GM23338 (cell line): ENCODE measurements at regions not wholly inside any gene's neighbourhood (a gene's known extent, or its start where the extent isn't known, plus 50 kb on each side); places are given as distances from the start of the nearest gene placed in this dataset.

Experiments used
- ATAC-seq: fragments of 200-7000 bp; cut with Tn5 transposase; 3 replicates; pipeline ENCODE4 v1.9.1; 2020
- DNase-seq: peaks from one replicate; pipeline ENCODE4 v3.0.0-alpha.2; 2015; ENCODE audit warnings: low spot score
- H2AFZ ChIP-seq: fragments of 200-600 bp; sonication (generic); 2 replicates; pipeline ENCODE4 v1.8.0; 2016; ENCODE audit warnings: antibody characterized with exemption, mild to moderate bottlenecking, moderate library complexity
- H3F3A ChIP-seq: fragments of 200-600 bp; sonication (generic); replicated peaks from 2 replicates; pipeline ENCODE4 v1.8.0; 2017; ENCODE audit warnings: antibody characterized with exemption, mixed run types, low read depth
- H3K27ac ChIP-seq: fragments of 200-600 bp; sonication (generic); 2 replicates; pipeline ENCODE4 v1.6.1; 2016; ENCODE audit warnings: low read depth
- H3K27me3 ChIP-seq: fragments of 200-600 bp; sonication (generic); 2 replicates; pipeline ENCODE4 v1.8.0; 2016; ENCODE audit warnings: mild to moderate bottlenecking, mixed run types, moderate library complexity; ENCODE audit not compliant: insufficient read depth
- H3K36me3 ChIP-seq: fragments of 200-600 bp; sonication (generic); 2 replicates; pipeline ENCODE4 v1.8.0; 2016; ENCODE audit warnings: mild to moderate bottlenecking; ENCODE audit not compliant: insufficient read depth
- H3K4me1 ChIP-seq: fragments of 200-600 bp; sonication (generic); 2 replicates; pipeline ENCODE4 v1.8.0; 2016; ENCODE audit warnings: mild to moderate bottlenecking, moderate library complexity; ENCODE audit not compliant: insufficient read depth
- H3K4me2 ChIP-seq: fragments of 200-600 bp; sonication (generic); 2 replicates; pipeline ENCODE4 v1.7.1; 2017; ENCODE audit warnings: mixed run types
- H3K4me3 ChIP-seq: fragments of 200-600 bp; sonication (generic); 2 replicates; pipeline ENCODE4 v1.6.1; 2016; ENCODE audit warnings: mixed run types
- H3K79me2 ChIP-seq: fragments of 200-600 bp; sonication (generic); replicated peaks from 2 replicates; pipeline ENCODE4 v1.8.0; 2017; ENCODE audit warnings: mild to moderate bottlenecking; ENCODE audit not compliant: insufficient read depth
- H3K9me2 ChIP-seq: fragments of 200-600 bp; sonication (generic); 2 replicates; pipeline ENCODE4 v1.8.0; 2017; ENCODE audit not compliant: insufficient read depth
- H4K20me1 ChIP-seq: fragments of 200-600 bp; sonication (generic); replicated peaks from 2 replicates; pipeline ENCODE4 v1.8.0; 2017; ENCODE audit warnings: mild to moderate bottlenecking; ENCODE audit not compliant: insufficient read depth
- H3K27ac Mint-ChIP-seq: 2 replicates; pipeline ENCODE4 v1.8.0; 2020; ENCODE audit warnings: inconsistent platforms, mild to moderate bottlenecking, moderate library complexity, mixed read lengths
- H3K27me3 Mint-ChIP-seq: 3 replicates; pipeline ENCODE4 v1.8.0; 2022; ENCODE audit warnings: low read depth, mild to moderate bottlenecking, moderate library complexity, mixed read lengths, inconsistent platforms; ENCODE audit not compliant: insufficient read depth, poor library complexity
- H3K36me3 Mint-ChIP-seq: 3 replicates; pipeline ENCODE4 v1.8.0; 2021; ENCODE audit warnings: low read depth, mild to moderate bottlenecking, inconsistent platforms, moderate library complexity, mixed read lengths
- H3K4me1 Mint-ChIP-seq: 3 replicates; pipeline ENCODE4 v1.8.0; 2020; ENCODE audit warnings: mild to moderate bottlenecking, inconsistent platforms, mixed read lengths
- H3K4me3 Mint-ChIP-seq: 3 replicates; pipeline ENCODE4 v1.8.0; 2021; ENCODE audit warnings: moderate library complexity, mild to moderate bottlenecking, inconsistent platforms, mixed read lengths
- H3K9me3 Mint-ChIP-seq: 3 replicates; pipeline ENCODE4 v1.8.0; 2020; ENCODE audit warnings: moderate library complexity, mild to moderate bottlenecking, inconsistent platforms, mixed read lengths
- CREB1 ChIP-seq: fragments of 250-450 bp; sonication (Bioruptor Pico); IDR thresholded peaks from 2 replicates; pipeline ENCODE4 v1.5.0; 2020; ENCODE audit warnings: low read depth, mild to moderate bottlenecking, moderate library complexity
- ETS1 ChIP-seq: IDR thresholded peaks from 2 replicates; pipeline ENCODE4 v1.6.1; 2016; ENCODE audit warnings: antibody characterized with exemption
- EZH2 ChIP-seq: fragments of 200-600 bp; sonication (generic); IDR thresholded peaks from one replicate; pipeline ENCODE4 v1.8.0; 2017; ENCODE audit warnings: antibody characterized with exemption, mild to moderate bottlenecking, low read depth; ENCODE audit not compliant: unreplicated experiment
- EZH2phosphoT487 ChIP-seq: fragments of 200-600 bp; sonication (generic); IDR thresholded peaks from one replicate; pipeline ENCODE4 v1.8.1; 2018; ENCODE audit warnings: antibody characterized with exemption; ENCODE audit not compliant: unreplicated experiment
- JUNB ChIP-seq: IDR thresholded peaks from one replicate; pipeline ENCODE4 v1.6.1; 2016; ENCODE audit warnings: antibody characterized with exemption; ENCODE audit not compliant: unreplicated experiment
- NANOG ChIP-seq: IDR thresholded peaks from 2 replicates; pipeline ENCODE4 v1.6.1; 2016; ENCODE audit warnings: antibody characterized with exemption, borderline replicate concordance
- POLR2AphosphoS5 ChIP-seq: IDR thresholded peaks from 2 replicates; pipeline ENCODE4 v1.6.1; 2016; ENCODE audit warnings: antibody characterized with exemption, low read depth
- REST ChIP-seq: IDR thresholded peaks from one replicate; pipeline ENCODE4 v1.6.1; 2018; ENCODE audit warnings: antibody characterized with exemption; ENCODE audit not compliant: unreplicated experiment
- STAT1 ChIP-seq: IDR thresholded peaks from one replicate; pipeline ENCODE4 v1.6.1; 2016; ENCODE audit warnings: antibody characterized with exemption; ENCODE audit not compliant: unreplicated experiment
- ZNF114 ChIP-seq: fragments of 250-450 bp; sonication (Bioruptor Pico); IDR thresholded peaks from 2 replicates; pipeline ENCODE4 v1.5.0; 2020; ENCODE audit warnings: mild to moderate bottlenecking, moderate library complexity
- ZNF331 ChIP-seq: fragments of 250-450 bp; sonication (Bioruptor Pico); IDR thresholded peaks from 2 replicates; pipeline ENCODE4 v1.5.0; 2020; ENCODE audit warnings: low read depth, mild to moderate bottlenecking, moderate library complexity
- ZNF462 ChIP-seq: fragments of 250-450 bp; sonication (Bioruptor Pico); IDR thresholded peaks from 2 replicates; pipeline ENCODE4 v1.5.0; 2020; ENCODE audit warnings: mild to moderate bottlenecking, moderate library complexity
- TF ChIP-seq, protein P1 (sequence below), 2 experiments: fragments of 200-600 bp in 1 of 2; sonication (generic) in 1 of 2; conservative IDR thresholded peaks; 2 replicates each; pipeline versions ENCODE4 v1.5.1 to v1.6.1; 2016 to 2017; ENCODE audit warnings: antibody characterized with exemption in 2 of 2, low read depth in 2 of 2, mild to moderate bottlenecking in 2 of 2, moderate library complexity in 1 of 2

GRCh38 chr2:193527146-193527545, 1332.4 kb upstream of the TMEFF2 start (continued):
- TF ChIP-seq ZNF114 (CRISPR knock-in tag) (no peak), ZNF331 (CRISPR knock-in tag) (no peak)

DNA sequence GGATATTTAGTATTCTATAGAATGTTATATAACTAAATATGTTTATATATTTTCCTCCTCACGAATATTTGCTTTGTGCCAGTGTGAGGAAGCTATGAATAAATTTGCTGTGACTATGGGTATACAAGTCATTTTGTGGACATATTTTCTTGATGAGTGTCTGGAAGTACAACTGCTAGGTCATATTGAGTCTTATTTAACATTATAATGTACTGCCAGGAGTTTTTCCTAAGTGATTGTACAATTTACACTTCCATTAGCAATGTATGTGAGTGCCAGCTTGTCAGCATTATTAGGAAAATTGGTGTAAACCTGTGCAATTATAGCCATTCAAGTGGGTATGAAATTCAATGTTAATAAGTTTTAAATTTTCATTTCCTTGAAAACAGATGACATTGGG, 1328.9 kb upstream of the TMEFF2 start:
- TF ChIP-seq ZNF114 (CRISPR knock-in tag) (no peak), ETS1 (no peak), JUNB (no peak), NANOG (no peak), EZH2 (no peak), EZH2phosphoT487 (no peak), CREB1 (CRISPR knock-in tag) (no peak), POLR2AphosphoS5 (no peak), ZNF331 (CRISPR knock-in tag) (no peak), REST (no peak), STAT1 (no peak), ZNF462 (CRISPR knock-in tag) (no peak)
- TF ChIP-seq, protein P1, sequence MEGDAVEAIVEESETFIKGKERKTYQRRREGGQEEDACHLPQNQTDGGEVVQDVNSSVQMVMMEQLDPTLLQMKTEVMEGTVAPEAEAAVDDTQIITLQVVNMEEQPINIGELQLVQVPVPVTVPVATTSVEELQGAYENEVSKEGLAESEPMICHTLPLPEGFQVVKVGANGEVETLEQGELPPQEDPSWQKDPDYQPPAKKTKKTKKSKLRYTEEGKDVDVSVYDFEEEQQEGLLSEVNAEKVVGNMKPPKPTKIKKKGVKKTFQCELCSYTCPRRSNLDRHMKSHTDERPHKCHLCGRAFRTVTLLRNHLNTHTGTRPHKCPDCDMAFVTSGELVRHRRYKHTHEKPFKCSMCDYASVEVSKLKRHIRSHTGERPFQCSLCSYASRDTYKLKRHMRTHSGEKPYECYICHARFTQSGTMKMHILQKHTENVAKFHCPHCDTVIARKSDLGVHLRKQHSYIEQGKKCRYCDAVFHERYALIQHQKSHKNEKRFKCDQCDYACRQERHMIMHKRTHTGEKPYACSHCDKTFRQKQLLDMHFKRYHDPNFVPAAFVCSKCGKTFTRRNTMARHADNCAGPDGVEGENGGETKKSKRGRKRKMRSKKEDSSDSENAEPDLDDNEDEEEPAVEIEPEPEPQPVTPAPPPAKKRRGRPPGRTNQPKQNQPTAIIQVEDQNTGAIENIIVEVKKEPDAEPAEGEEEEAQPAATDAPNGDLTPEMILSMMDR (conservative IDR thresholded peaks at IDR 0.05; ENCODE audit: low read depth in 2 of 2), result no peak
- H3K4me2 ChIP-seq, result no peak overlapping the region
- H3K27ac Mint-ChIP-seq, result no peak overlapping the region
- no peak overlapping the region for H3K4me3 Mint-ChIP-seq
- H4K20me1 ChIP-seq, result no peaks in the 10 kb centered on the region
- ATAC-seq (no peak), DNase-seq (no peak)
- no peaks in the 10 kb centered on the region for H3K79me2 ChIP-seq
- H3K4me1 ChIP-seq, result peaks cover 29% of the 10 kb centered on the region
- H3F3A ChIP-seq, result no peaks in the 10 kb centered on the region
- no peaks in the 10 kb centered on the region for H3K9me2 ChIP-seq
- no peaks in the 10 kb centered on the region for H3K27me3 Mint-ChIP-seq
- H2AFZ ChIP-seq, result no peak overlapping the region
- no peaks in the 10 kb centered on the region for H3K9me3 Mint-ChIP-seq
- H3K36me3 ChIP-seq, result no peaks in the 10 kb centered on the region
- H3K4me1 Mint-ChIP-seq, result peaks cover 9% of the 10 kb centered on the region
- H3K27me3 ChIP-seq, result no peaks in the 10 kb centered on the region
- no peaks in the 10 kb centered on the region for H3K36me3 Mint-ChIP-seq
- H3K27ac ChIP-seq, result no peak overlapping the region
- H3K4me3 ChIP-seq, result no peak overlapping the region
